HepG2 (cell line): ENCODE measurements at regions not wholly inside any gene's neighbourhood (a gene's known extent, or its start where the extent isn't known, plus 50 kb on each side); places are given as distances from the start of the nearest gene placed in this dataset.
A peak's percentile ranks its signal among the peaks of the same experiment; 100 is the strongest.

ENCODE experiments used
- DMAP1 ChIP-seq: IDR thresholded peaks from 2 replicates; pipeline ENCODE4 v1.6.1; 2016
- FOXO1 ChIP-seq: sonication (generic); formaldehyde crosslinking; IDR thresholded peaks from 2 replicates; pipeline ENCODE4 v1.4.0; 2020; ENCODE audit warnings: missing genetic modification reagents
- HMG20A ChIP-seq: IDR thresholded peaks from 2 replicates; pipeline ENCODE4 v1.6.1; 2016; ENCODE audit warnings: borderline replicate concordance
- HMGXB3 ChIP-seq: sonication (generic); formaldehyde crosslinking; IDR thresholded peaks from 2 replicates; pipeline ENCODE4 v1.4.0; 2020; ENCODE audit warnings: missing genetic modification reagents, borderline replicate concordance
- JUN ChIP-seq: sonication (generic); formaldehyde crosslinking; IDR thresholded peaks from 2 replicates; pipeline ENCODE4 v1.4.0; 2020; ENCODE audit warnings: mild to moderate bottlenecking, missing genetic modification reagents
- KDM1A ChIP-seq: IDR thresholded peaks from 2 replicates; pipeline ENCODE4 v1.6.1; 2016; ENCODE audit warnings: missing compliant biosample characterization
- NFKBIZ ChIP-seq: IDR thresholded peaks from 2 replicates; pipeline ENCODE4 v1.6.1; 2018; ENCODE audit warnings: missing genetic modification reagents, missing compliant biosample characterization
- POLR2AphosphoS5 ChIP-seq: IDR thresholded peaks from 2 replicates; pipeline ENCODE4 v1.6.1; 2012; ENCODE audit warnings: low read depth, low read length
- SATB2 ChIP-seq: sonication (generic); formaldehyde crosslinking; IDR thresholded peaks from 2 replicates; pipeline ENCODE4 v1.5.0; 2020; ENCODE audit warnings: missing genetic modification reagents
- ZC3H13 ChIP-seq: sonication (generic); formaldehyde crosslinking; IDR thresholded peaks from 2 replicates; pipeline ENCODE4 v1.8.1; 2023; ENCODE audit warnings: mild to moderate bottlenecking, missing genetic modification reagents, moderate library complexity
- ZFP36L2 ChIP-seq: sonication (generic); formaldehyde crosslinking; IDR thresholded peaks from 2 replicates; pipeline ENCODE4 v1.4.0; 2020; ENCODE audit warnings: missing genetic modification reagents
- ZMAT3 ChIP-seq: sonication (generic); formaldehyde crosslinking; conservative IDR thresholded peaks from 2 replicates; pipeline ENCODE4 v1.7.0; 2021; ENCODE audit warnings: missing genetic modification reagents
- ZNF12 ChIP-seq: sonication (generic); formaldehyde crosslinking; IDR thresholded peaks from 2 replicates; pipeline ENCODE4 v1.5.0; 2020; ENCODE audit warnings: missing genetic modification reagents
- ZNF256 ChIP-seq: sonication (generic); formaldehyde crosslinking; conservative IDR thresholded peaks from 2 replicates; pipeline ENCODE4 v1.4.0; 2020; ENCODE audit warnings: missing genetic modification reagents
- ZNF276 ChIP-seq: sonication (generic); formaldehyde crosslinking; IDR thresholded peaks from 2 replicates; pipeline ENCODE4 v1.4.0; 2020; ENCODE audit warnings: mild to moderate bottlenecking, low read depth, missing genetic modification reagents
- ZNF556 ChIP-seq: sonication (generic); formaldehyde crosslinking; IDR thresholded peaks from 2 replicates; pipeline ENCODE4 v1.4.0; 2020; ENCODE audit warnings: mild to moderate bottlenecking, missing genetic modification reagents, borderline replicate concordance
- ZNF589 ChIP-seq: sonication (generic); formaldehyde crosslinking; conservative IDR thresholded peaks from 2 replicates; pipeline ENCODE4 v1.8.0; 2022; ENCODE audit warnings: mild to moderate bottlenecking, moderate library complexity, missing genetic modification reagents
- ZNF747 ChIP-seq: sonication (generic); formaldehyde crosslinking; IDR thresholded peaks from 2 replicates; pipeline ENCODE4 v1.8.1; 2023; ENCODE audit warnings: missing genetic modification reagents, mild to moderate bottlenecking, borderline replicate concordance
- ZSCAN9 ChIP-seq: IDR thresholded peaks from 2 replicates; pipeline ENCODE4 v1.6.1; 2016; ENCODE audit warnings: borderline replicate concordance
- TF ChIP-seq, protein P1 (sequence below): sonication (generic); formaldehyde crosslinking; IDR thresholded peaks from 2 replicates; pipeline ENCODE4 v1.5.0; 2020; ENCODE audit warnings: mild to moderate bottlenecking, missing genetic modification reagents, borderline replicate concordance

DNA sequence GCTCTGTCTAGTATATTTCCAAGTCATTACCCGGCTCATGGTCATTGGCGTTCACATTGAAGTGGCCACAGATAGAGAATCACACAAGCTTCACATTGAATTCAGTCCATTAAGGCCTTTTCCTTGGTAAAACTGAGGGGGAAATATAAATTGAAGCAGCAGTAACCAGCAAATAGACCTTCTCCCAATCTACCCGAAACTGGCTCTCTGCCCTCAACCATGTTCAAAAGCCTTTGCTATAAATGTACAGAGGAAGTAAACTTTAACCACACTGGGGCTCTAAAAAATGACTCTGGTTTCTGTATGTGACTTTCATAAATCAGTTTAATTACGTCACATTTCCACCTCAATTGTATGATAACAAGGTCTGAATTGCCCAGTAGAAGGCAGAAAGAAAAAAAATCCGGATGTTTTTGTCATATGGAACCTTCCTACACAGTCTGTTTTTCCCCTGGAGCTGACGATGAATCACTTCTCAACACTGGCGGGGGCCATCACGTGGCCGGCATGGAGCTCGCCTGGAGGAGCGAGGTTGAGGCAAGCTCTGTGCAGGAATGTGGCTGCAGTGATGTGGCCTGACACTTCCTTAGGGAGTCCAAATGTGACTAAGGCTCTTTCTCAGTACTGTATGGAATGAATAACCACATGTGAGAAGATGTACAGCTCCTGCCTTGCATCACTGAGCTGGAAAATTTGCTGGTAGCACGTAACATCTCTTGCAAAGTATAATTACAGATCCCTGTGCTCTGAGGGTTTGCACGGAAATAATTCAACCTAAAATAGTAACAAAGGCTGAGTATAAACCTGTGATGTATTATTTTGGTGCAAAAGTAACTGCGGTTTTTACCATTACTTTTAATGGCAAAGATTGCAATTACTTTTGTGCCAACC, 58.6 kb upstream of the SNX9 start (continued):
- TF ChIP-seq ZNF589 (CRISPR knock-in tag) (0 out of 2 replicates have a peak, but pooled peaks have one; percentile 26), ZNF12 (CRISPR knock-in tag) (peak; percentile 28), HMG20A (CRISPR knock-in tag) (peak; percentile 75; the same call in 1 of the 2 replicates), NFKBIZ (CRISPR knock-in tag) (no peak), JUN (CRISPR knock-in tag) (0 out of 2 replicates have a peak, but pooled peaks have one; percentile 31), FOXO1 (peak; percentile 70; the same call in 1 of the 2 replicates), ZFP36L2 (no peak), ZC3H13 (no peak), ZMAT3 (CRISPR knock-in tag) (0 out of 2 replicates have a peak, but pooled peaks have one; percentile 63), KDM1A (CRISPR knock-in tag) (no peak), ZNF276 (CRISPR knock-in tag) (0 out of 2 replicates have a peak, but pooled peaks have one; percentile 49), ZSCAN9 (peak; percentile 94), POLR2AphosphoS5 (no peak), HMGXB3 (0 out of 2 replicates have a peak, but pooled peaks have one; percentile 78), ZNF556 (CRISPR knock-in tag) (peak; percentile 33; the same call in 1 of the 2 replicates), SATB2 (CRISPR knock-in tag) (peak; percentile 60; the same call in 1 of the 2 replicates), ZNF747 (CRISPR knock-in tag) (peak; percentile 47; the same call in 1 of the 2 replicates), DMAP1 (no peak), ZNF256 (CRISPR knock-in tag) (no peak)
- TF ChIP-seq, protein P1, sequence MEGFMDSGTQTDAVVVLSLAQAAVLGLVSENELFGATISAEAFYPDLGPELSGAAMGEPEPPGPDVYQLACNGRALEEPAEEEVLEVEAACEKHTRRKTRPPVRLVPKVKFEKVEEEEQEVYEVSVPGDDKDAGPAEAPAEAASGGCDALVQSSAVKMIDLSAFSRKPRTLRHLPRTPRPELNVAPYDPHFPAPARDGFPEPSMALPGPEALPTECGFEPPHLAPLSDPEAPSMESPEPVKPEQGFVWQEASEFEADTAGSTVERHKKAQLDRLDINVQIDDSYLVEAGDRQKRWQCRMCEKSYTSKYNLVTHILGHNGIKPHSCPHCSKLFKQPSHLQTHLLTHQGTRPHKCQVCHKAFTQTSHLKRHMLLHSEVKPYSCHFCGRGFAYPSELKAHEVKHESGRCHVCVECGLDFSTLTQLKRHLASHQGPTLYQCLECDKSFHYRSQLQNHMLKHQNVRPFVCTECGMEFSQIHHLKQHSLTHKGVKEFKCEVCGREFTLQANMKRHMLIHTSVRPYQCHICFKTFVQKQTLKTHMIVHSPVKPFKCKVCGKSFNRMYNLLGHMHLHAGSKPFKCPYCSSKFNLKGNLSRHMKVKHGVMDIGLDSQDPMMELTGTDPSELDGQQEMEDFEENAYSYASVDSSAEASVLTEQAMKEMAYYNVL (CRISPR knock-in tag), result no peak
